Kidney tubule cell (primary cell): ENCODE measurements at regions not wholly inside any gene's neighbourhood (a gene's known extent, or its start where the extent isn't known, plus 50 kb on each side); places are given as distances from the start of the nearest gene placed in this dataset.

Experiments
- DNase-seq: peaks from one replicate; pipeline ENCODE4 v3.0.0-alpha.2; 2018; ENCODE audit warnings: low spot score

DNA sequence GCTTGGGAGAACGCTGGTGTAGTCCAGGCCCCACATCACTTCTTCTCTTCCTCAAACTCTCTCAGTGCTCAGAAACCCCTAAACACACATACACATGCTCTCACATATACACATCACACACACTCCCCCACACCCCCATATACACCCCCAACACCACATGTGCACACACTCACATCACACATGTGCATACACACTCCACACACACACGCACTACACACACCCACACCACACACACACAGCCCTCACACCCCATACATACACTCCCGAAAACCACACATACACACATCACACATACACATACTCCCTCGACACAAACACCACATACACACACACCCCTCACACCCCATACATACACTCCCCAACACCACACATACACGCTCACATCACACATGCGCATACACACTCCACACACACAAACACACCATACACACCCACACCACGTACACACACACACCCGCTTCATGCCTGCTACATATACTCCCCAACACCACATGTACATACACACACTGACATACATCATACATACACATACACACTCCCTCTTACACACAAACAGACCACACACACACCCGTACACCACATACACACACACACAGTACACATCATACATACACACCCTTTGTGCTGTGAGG is 110.3 kb upstream of the TMEM170B start:
- no peak for DNase-seq

- no peak for DNase-seq
These were observed 111.0 kb upstream of the TMEM170B start for GRCh38 chr6:11426571-11426970.

DNA sequence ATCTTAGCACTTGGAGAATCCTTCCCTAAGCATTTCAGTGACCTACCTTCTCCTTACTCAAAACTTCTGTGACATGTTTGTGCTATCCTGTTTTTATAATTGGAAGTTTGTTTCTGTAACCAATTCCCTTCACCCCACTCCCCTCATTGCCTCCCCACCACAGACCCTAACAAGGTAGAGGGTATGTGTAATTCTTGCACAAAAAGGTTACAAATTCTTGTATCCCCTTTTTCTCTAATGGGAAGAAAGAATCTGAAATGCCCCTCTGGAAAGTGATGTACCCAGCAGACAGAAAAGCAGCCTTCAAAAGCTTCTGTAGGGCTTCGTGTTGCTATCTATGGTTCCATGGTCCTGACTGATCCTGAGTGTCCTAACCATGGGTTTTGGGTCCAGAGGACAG is 111.7 kb upstream of the TMEM170B start:
- DNase-seq, result no peak

- peak; percentile 61 for DNase-seq
These were observed 112.1 kb upstream of the TMEM170B start for GRCh38 chr6:11425431-11425871.

DNA sequence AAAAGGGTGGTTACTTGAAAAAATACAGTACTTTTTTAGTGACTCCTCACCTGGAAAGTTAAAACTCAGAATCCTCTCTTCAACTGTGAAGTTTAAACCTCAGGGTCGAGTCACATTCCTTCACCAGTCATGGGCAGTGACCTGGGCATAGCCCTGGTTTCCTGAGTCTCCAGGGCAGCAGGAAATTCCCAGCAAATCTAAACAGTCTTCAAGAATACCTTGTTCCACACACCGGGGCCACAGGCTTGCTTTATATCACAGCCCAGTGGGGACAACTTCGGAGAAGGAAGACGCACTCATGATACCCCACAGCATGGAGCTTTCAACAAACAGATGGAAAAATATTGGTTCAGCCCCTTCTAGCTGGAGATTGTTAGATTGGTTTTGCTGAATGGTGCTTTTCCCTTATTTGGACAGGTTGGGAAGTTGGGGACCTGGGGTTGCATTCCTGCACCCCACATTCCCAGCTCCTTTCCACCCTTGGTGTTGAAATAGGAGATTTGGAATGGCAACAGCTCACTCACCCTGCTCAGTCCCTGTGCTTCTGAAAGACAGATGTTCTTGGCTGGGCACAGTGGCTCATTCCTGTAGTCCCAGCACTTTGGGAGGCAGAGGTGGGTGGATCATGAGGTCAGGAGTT is 113.0 kb upstream of the TMEM170B start:
- peak; percentile 97 for DNase-seq

DNA sequence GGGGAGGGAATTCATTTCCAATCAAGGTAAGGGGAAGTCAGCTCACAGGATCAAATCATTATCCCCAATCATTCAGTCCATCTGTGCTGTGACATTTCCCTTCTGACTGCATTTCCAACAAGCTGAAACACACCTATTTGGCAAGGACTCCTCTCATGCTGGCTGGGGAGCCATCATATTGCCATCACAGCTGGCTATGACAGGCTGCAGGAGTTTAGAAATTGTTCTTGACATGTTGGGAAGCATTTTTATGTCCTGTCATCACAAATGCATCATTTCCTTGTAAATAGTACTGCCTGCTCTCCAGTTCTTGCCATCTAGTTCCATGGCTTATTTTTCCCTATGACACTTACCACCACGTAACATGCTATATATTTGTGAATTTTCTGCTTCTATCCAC is 113.9 kb upstream of the TMEM170B start:
- DNase-seq, result peak; percentile 57

DNA sequence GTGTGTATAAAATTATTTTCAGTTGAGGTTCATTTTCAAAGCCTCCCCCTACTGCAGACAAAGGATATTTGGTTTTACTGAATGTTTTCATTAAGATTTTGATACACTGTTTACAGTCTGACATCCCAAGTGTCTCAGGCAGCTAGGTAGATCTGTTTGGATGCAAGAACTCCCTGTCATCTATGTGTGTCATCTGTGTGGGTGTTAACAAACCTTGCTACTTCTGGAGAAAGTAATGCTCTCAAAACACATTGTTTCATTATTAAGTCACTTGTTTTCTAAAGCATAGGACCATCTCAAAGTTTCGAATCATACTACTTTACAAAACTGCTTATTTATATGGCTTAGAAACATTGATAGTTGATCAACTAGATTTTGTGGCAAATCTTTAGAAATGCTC is 114.5 kb upstream of the TMEM170B start:
- peak; percentile 77 for DNase-seq

DNA sequence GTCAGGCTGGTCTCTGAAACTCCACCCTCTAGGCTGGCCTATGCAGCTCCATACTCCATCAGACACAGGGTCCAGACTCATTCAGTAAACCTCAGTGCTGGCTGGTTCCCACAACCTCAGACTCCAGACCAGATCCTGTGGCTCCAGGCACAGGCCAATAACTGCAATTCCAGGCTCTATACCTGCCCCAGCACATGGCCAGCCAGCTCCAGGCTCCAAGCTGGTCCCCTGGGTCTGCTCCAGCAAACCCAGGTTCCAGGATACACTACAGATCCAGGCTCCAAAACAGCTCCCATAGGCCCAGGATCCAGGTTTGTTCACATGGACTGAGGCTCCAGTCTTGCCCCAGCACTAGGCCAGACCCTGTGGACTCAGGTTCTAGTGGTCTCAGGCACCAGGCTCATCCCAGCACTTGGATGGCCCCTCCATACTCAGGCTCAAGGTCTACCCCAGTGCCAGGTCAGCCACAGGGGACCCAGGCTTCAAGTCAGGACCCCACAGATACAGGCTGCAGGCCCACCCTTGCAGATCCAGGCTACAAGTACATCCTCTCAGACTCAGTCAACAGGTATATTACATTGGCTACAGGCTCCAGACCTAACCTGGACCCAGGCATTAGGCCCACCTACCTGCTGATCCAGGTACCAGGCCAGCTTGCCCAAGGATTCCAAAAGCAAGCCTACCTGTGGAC is 117.6 kb upstream of the TMEM170B start:
- no peak for DNase-seq

DNA sequence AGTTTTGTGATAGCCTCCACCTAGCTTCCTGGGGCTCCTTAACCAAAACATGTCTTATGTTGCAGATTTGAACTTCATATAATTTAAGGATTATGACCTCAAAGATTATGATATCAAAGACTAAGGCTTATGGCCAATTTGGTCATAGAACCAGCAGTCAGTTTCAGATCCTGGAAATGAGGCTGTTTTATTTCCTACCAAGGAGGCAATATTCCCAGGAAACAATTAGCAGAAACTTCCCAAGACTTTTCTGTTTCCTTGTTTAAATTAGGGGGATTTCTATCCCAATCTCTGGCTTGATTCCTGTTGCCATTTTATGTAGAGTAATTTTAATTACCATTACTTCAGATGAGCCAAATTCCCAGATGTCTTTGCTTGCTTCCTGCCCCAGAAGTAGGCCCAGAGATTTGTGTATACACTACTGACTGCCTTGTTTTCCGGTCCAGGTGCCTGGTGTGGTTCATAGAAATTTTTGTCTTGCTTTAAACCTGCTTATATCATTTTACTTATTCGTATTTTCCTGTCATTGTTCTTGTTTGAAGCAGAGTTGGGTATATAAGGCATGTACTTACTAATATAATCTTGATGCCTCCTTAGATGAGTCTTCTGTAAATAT is 119.2 kb upstream of the TMEM170B start:
- DNase-seq, result no peak

DNA sequence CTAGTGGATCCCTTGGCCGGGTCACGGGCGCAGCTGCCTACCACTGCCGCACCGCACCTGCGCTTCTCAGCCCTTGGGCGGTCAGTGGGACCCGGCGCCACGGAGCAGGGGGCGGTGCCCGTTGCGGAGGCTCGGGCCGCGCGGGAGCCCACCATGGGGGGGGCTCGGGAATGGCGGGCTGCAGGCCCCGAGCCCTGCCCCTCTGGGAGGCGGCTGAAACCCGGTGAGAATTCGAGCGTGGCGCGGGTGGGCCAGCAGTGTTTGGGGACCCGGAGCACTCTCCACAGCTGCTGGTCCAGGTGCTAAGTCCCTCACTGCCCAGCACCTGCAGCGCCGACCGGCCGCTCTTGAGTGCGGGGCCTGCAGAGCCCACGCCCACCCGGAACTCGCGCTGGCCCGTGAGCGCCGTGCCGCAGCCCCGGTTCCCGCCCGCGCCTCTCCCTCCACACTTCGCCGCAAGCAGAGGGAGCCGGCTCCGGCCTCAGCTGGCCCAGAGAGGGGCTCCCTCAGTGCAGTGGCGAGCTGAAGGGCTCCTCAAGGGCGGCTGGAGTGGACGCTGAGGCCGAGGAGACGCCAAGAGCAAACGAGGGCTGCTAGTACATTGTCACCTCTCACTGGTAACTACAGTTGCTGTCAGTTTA is 120.5 kb upstream of the TMEM170B start:
- DNase-seq, result no peak

DNA sequence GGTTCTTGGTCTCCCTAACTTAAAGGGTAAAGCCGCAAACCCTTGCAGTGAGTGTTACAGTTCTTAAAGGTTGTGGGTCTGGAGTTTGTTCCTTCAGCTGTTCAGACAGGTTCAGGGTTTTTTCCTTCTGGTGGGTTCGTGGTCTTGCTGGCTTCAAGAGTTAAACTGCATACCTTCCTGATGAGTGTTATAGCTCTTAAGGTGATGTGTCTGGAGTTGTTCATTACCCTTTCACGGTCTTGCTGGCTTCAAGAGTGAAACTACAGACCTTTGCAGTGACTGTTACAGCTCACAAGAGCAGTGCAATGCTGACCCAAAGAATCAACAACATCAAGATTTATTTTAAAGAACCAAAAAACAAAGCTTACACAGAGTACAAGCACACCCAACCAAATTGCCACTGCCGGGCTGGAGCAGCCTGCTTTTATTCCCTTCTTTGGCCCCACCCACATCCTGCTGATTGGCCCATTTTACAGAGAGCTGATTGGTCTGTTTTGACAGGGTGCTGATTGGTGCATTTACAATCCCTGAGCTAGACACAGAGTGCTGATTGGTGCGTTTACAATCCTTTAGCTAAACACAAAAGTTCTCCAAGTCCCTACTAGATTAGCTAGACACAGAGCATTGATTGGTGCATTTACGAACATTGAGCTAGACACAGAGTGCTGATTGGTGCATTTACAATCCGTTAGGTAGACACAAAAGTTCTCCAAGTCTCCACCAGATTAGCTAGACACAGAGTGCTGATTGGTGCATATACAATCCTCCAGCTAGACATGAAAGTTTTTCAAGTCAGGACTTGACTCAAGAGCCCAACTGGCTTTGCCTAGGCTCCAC is 121.2 kb upstream of the TMEM170B start:
- peak; percentile 97 for DNase-seq

- peak; percentile 50 for DNase-seq
These were observed 122.0 kb upstream of the TMEM170B start for GRCh38 chr6:11415557-11415956.

- DNase-seq, result peak; percentile 94
These were observed 123.2 kb upstream of the TMEM170B start for GRCh38 chr6:11414176-11414963.

DNA sequence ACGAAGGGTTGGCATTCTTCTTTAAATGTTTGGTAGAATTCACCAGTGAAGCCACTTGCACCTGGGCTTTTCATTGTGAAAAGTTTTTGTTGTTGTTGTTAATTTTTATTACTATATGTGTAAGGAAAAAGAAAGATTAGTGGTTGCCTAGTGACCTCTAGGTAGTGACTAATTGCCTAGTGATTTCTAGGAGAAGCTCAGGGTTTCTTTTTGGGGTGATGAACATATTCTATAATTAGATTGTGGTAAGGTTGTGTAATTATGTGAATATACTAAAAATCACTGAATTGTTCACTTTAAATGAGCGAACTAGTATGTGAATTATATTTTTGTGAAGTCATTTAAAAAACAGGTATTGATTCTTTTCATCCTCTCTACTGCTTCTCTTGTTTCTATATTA is 123.8 kb upstream of the TMEM170B start:
- peak; percentile 79 for DNase-seq

DNA sequence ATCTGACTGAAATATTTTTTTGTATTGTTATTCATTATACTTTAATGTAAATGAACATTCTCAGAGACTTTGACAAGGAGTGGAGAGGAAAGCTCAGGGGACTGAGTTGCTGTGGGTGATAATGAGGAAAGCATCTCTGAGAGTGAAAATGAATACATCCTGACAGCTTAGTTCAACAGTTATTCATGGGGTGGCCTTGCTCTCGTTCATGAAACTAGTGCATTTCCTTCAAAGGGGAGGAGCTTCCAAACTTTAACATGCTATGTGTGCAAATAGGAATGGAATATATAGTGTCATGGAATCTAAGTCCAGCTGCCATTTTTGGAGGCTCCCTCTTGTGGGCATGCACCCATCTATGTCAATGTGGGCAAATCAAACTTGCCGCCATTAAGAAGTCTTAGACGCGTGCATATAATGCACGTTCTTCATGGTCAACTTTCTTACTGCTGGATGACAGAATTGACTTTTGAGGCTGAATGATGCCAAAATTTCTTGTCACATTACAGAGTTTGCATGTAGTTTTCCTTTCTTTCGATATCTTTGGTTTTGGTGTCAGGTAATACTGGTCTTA is 124.3 kb upstream of the TMEM170B start:
- no peak for DNase-seq

GRCh38 chr6:11412616-11413015 is 124.9 kb upstream of the TMEM170B start:
- DNase-seq, result no peak

GRCh38 chr6:11412011-11412424 is 125.5 kb upstream of the TMEM170B start:
- no peak for DNase-seq

GRCh38 chr6:11411593-11411992 is 126.0 kb upstream of the TMEM170B start:
- DNase-seq, result no peak

DNA sequence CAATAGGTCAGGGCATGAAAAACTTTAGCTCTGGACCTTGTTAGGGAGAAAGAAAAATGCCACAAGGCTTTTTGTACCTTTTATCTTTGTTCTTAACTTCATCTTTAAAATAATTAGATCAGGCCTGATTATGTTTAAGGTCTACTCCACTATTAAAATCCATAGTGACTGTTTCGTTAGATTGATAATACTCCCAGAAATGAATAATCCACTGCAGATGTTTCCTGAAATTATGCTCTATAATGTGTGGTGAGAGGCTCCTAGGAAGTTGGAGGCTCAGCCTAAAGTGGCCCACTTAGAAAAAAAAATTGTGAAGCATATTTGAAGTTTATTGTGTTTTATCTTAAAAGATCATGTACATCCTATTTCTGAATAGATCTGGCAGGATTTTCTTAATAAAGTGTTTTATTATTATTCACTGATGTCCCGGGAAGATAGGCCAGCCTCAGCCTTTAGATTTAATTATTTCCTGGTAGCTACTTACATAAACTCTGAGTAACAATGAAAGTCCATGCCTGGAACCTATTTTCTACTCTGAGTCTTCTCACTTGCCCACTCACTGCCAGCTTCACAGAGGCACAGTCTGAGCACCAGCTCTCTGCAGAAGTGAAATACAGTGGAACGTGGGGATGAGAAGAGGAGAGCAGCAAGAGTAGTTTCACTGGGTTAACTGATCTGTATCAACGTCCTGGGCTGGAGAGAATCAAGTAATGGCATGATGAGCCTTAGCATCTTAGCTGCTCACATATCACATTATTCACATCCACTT is 126.8 kb upstream of the TMEM170B start:
- DNase-seq, result no peak

DNA sequence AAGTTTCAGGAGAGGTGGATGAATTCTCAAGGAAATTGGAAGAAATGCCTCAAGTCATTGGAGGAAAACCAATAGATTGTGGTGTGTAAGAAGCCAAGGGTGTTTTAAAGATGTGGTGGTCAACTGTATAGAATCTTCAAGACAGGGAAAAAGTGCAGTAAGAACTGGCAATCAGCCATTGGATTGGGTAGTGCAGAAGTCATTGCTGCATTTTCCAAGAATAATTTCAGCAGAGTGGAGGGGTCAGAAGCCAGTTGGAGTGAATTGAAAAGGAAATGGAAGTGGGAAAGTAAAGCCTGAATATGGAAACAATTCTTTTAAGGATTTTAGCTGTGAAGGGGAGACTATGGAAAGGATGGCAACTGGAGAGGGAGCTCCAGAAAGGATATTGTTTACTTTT is 128.2 kb upstream of the TMEM170B start:
- DNase-seq, result no peak
